ENCODE measurements at regions not wholly inside any gene's neighbourhood (a gene's known extent, or its start where the extent isn't known, plus 50 kb on each side); places are given as distances from the start of the nearest gene placed in this dataset.
A peak's percentile ranks its signal among the peaks of the same experiment; 100 is the strongest.

DNA sequence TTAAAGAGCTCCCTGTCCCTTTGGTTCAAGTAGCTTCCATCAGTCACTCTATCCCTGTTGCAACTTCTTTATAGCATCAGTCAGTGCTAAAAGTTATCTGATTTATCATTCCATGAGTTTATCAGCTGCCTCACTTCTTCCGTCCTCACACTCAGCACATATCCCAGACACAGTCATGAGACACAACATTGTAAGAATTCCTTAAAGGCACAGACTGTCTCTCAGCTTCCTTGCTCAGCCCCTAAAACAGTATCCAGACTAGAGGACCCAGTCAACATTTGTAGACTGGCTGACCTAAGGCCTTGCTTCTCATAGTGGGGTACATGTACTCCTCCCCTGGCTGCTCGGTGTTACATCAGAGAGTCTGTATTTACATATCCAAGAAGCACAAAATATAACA lies 164.9 kb upstream of the ADGRL2 start:
- Mint-ChIP-seq H3K27me3 (no peaks in the 10 kb centered on the region), H3K4me1 (no peaks in the 10 kb centered on the region), H3K4me3 (no peak overlapping the region), H3K9me3 (peaks cover 0 to 13% (median 6%) of the 10 kb centered on the region in 7 donors), H3K27ac (no peak overlapping the region), H3K36me3 (no peaks in the 10 kb centered on the region)
- DNase-seq (no peak), ATAC-seq (ENCODE audit: low read depth in 2 of 2) (no peak)

DNA sequence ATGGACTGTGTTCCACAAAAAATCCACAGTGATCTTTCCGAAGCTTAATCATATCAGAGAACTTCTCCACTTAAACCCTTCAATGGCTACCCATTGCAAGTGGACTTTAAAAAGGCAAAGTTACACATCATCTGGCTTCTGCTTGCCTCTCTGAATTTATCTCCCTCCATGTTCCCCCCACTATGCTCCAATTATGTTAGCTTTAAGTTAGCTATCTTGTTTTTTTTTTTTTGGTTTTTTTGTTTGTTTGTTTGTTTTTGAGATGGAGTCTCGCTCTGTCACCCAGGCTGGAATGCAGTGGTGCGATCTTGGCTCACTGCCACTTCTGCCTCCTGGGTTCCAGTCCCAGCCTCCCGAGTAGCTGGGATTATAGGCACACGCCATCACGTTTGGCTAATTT lies 166.4 kb upstream of the ADGRL2 start:
- H3K27ac Mint-ChIP-seq: no peak overlapping the region
- no peak overlapping the region for H3K4me3 Mint-ChIP-seq
- no peak for DNase-seq
- no peak for ATAC-seq (ENCODE audit: low read depth in 2 of 2)
- H3K36me3 Mint-ChIP-seq: no peaks in the 10 kb centered on the region
- H3K27me3 Mint-ChIP-seq: no peaks in the 10 kb centered on the region
- peaks cover 0 to 13% (median 6%) of the 10 kb centered on the region in 7 donors for H3K9me3 Mint-ChIP-seq
- H3K4me1 Mint-ChIP-seq: no peaks in the 10 kb centered on the region

DNA sequence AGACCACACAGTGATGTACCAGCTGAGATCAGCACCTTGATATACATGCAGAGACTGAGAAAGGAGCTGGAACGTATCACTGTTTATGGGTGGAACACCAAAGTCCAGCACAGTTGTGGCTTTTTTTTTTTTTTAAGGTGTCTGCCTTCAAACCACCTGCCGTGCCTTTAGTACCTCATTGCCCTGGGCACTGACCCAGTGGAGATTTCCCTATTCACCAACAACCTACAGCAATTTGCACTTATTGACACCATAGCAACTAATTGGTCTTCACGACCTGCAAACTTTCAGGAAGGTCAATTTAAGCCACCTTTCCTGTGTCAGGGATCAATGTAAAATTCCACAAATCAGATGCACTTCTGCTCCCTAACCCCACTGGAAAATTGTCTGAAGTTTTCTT lies 181.6 kb upstream of the ADGRL2 start:
- no peak for ATAC-seq (ENCODE audit: low read depth in 2 of 2)
- no peaks in the 10 kb centered on the region for H3K27me3 Mint-ChIP-seq
- H3K4me3 Mint-ChIP-seq: no peak overlapping the region
- H3K36me3 Mint-ChIP-seq: no peaks in the 10 kb centered on the region
- no peak overlapping the region for H3K27ac Mint-ChIP-seq
- H3K4me1 Mint-ChIP-seq: no peaks in the 10 kb centered on the region
- H3K9me3 Mint-ChIP-seq: peaks cover 0 to 14% (median 8%) of the 10 kb centered on the region in 7 donors
- no peak for DNase-seq

DNA sequence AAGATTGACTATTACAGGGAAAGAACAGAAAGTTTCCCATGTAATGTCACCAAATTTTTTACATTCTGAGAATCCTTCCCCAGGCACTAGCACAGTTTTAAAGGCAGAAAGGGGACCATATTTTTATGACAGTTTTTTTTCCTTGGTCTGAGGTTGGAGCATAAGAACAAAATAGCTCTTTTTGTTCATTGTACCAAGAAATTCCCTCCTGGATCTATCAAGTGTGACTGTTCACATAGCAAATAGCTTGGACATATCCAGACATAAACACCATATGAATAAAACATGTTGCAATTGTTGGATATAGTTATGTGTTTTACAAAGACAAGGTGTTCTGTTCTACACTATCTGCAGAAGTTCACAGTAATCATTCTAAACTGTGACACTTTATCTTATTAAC lies 182.4 kb upstream of the ADGRL2 start:
- peaks cover under 1 to 14% (median 8%) of the 10 kb centered on the region in 7 donors for H3K9me3 Mint-ChIP-seq
- H3K27ac Mint-ChIP-seq: no peak overlapping the region
- ATAC-seq (ENCODE audit: low read depth in 2 of 2): no peak
- H3K36me3 Mint-ChIP-seq: no peaks in the 10 kb centered on the region
- no peak overlapping the region for H3K4me3 Mint-ChIP-seq
- H3K4me1 Mint-ChIP-seq: no peaks in the 10 kb centered on the region
- no peaks in the 10 kb centered on the region for H3K27me3 Mint-ChIP-seq
- no peak for DNase-seq

GRCh38 chr1:81617308-81617967 lies 183.3 kb upstream of the ADGRL2 start:
- ATAC-seq (ENCODE audit: low read depth in 2 of 2) (no peak), DNase-seq (no peak)
- Mint-ChIP-seq H3K36me3 (no peaks in the 10 kb centered on the region), H3K4me3 (no peak overlapping the region), H3K9me3 (peaks cover 3 to 14% (median 4%) of the 10 kb centered on the region in 7 donors), H3K4me1 (no peaks in the 10 kb centered on the region), H3K27me3 (no peaks in the 10 kb centered on the region), H3K27ac (no peak overlapping the region)

DNA sequence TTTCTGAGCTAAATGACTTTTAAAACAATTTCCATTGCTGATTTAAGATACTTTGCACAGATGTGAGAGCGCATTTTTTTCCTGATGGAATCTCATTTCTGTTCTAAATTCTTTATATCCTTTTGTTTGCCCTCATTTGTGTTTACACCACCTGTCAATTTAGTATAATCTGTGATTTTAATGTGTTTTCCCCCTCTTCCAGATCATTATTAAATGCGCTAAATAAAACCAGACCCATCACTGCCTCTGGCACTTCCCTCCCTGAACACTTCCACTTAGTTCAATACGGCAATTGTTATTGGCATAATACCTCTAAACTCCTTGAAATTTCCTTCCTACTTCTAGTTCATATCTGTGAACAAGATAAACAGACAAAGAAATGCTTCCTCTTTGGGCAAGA lies 186.9 kb upstream of the ADGRL2 start:
- no peak overlapping the region for H3K27ac Mint-ChIP-seq
- H3K4me3 Mint-ChIP-seq: no peak overlapping the region
- no peaks in the 10 kb centered on the region for H3K4me1 Mint-ChIP-seq
- DNase-seq: no peak
- no peaks in the 10 kb centered on the region for H3K27me3 Mint-ChIP-seq
- H3K9me3 Mint-ChIP-seq: peaks cover 3 to 14% (median 5%) of the 10 kb centered on the region in 7 donors
- no peak for ATAC-seq (ENCODE audit: low read depth in 2 of 2)
- H3K36me3 Mint-ChIP-seq: no peaks in the 10 kb centered on the region

- Mint-ChIP-seq H3K36me3 (no peaks in the 10 kb centered on the region), H3K27me3 (no peaks in the 10 kb centered on the region), H3K9me3 (peaks cover 0 to 9% (median 2%) of the 10 kb centered on the region in 7 donors), H3K4me3 (no peak overlapping the region), H3K27ac (no peak overlapping the region), H3K4me1 (no peaks in the 10 kb centered on the region)
- DNase-seq (no peak), ATAC-seq (ENCODE audit: low read depth in 2 of 2) (no peak)
These were observed 192.8 kb upstream of the ADGRL2 start for GRCh38 chr1:81607924-81608323.

- Mint-ChIP-seq H3K4me1 (no peaks in the 10 kb centered on the region), H3K9me3 (peaks cover 0 to 9% (median 2%) of the 10 kb centered on the region in 7 donors), H3K4me3 (no peak overlapping the region), H3K27me3 (no peaks in the 10 kb centered on the region), H3K27ac (no peak overlapping the region), H3K36me3 (no peaks in the 10 kb centered on the region)
- DNase-seq (no peak), ATAC-seq (ENCODE audit: low read depth in 2 of 2) (no peak)
These were observed 193.6 kb upstream of the ADGRL2 start for GRCh38 chr1:81607086-81607485.

- no peak overlapping the region for H3K27ac Mint-ChIP-seq
- ATAC-seq (ENCODE audit: low read depth in 2 of 2): no peak
These were observed 194.1 kb upstream of the ADGRL2 start for GRCh38 chr1:81606656-81607055.

DNA sequence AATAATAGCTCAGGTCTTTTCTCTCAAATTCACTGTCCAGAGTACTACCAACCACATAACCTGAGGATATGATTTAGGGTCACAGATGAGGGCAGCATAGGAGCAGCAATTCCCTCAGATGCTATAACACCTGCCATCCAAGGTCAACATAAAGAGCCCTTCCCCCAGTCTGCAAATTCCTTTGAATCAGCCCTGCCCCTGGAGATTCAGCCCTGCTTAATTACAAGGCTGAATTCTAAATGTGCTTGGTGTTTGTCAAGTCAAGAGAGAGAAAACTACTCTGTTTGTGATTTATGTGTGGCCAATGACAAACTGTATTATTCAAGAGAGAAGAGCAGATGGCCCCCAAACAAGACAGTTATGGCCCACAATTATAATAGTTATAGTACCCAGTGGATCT lies 195.7 kb upstream of the ADGRL2 start:
- no peak for DNase-seq
- Mint-ChIP-seq H3K36me3 (no peaks in the 10 kb centered on the region), H3K27me3 (no peaks in the 10 kb centered on the region), H3K4me1 (no peaks in the 10 kb centered on the region), H3K4me3 (no peak overlapping the region), H3K27ac (no peak overlapping the region), H3K9me3 (peaks cover 0 to 5% (median 4%) of the 10 kb centered on the region in 7 donors)
- no peak for ATAC-seq (ENCODE audit: low read depth in 2 of 2)

More at GRCh38 chr1:81606656-81607055, 194.1 kb upstream of the ADGRL2 start:
- no peaks in the 10 kb centered on the region for H3K4me1 Mint-ChIP-seq
- H3K4me3 Mint-ChIP-seq: no peak overlapping the region
- no peaks in the 10 kb centered on the region for H3K27me3 Mint-ChIP-seq
- no peaks in the 10 kb centered on the region for H3K36me3 Mint-ChIP-seq
- H3K9me3 Mint-ChIP-seq: peaks cover 0 to 5% (median 2%) of the 10 kb centered on the region in 7 donors
- DNase-seq: no peak

DNA sequence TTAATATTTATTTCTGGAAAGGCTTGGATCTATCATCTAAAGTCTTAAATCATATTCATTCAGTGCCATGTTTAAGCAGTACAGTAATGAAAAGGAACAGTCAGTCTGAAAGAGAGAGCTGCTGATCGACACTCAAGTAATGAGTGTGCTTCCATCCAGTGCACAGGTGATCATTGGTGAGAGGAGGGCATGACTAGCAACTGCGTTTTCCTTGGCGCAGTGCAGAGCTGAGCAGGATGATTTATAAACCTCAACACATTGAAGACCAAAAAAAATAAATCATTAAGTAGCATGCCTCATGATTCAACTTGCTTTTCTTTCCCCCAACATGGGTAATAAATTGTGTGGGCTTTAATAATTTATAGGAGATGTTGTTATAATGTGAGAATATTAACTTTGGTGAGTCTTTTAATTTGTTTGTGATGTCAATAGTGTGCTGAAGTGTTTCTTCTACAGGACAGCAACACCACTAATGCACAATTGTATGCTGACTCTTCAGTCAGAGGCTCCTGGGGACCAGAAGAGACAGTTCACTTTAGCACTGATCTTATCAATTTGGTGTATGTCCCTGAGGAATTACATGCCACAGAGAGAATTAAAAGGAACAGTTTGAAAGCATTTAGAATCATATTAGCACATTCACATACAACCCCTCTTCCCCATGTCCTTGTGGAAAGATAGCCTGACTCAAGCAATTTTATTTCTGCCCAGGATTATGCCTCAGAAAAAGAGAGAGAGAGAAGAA lies 199.7 kb upstream of the ADGRL2 start:
- Mint-ChIP-seq H3K9me3 (peaks cover 0 to 4% (median 2%) of the 10 kb centered on the region in 7 donors), H3K27me3 (no peaks in the 10 kb centered on the region), H3K36me3 (no peaks in the 10 kb centered on the region), H3K4me1 (no peaks in the 10 kb centered on the region), H3K4me3 (no peak overlapping the region), H3K27ac (no peak overlapping the region)
- ATAC-seq (ENCODE audit: low read depth in 2 of 2): no peak
- DNase-seq: no peak

DNA sequence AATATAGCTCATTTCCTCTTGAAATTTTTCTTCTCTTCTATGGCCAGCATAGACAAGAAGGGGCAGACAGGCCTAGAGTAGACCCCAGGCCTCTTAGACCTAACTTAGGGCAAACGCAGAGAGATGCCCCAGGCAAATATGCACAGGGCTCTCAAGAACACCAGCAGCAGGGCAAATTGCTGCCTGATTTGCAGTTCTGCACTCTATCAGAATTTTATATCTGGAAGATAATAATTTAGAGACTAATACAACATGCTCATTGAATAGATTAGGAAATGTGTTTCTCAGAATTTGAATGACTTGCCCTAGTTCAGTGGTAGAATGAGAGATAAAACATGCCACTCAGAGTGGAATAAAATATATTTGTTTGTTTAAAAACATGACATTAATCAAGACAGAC lies 200.4 kb upstream of the ADGRL2 start:
- no peaks in the 10 kb centered on the region for H3K27me3 Mint-ChIP-seq
- no peak overlapping the region for H3K27ac Mint-ChIP-seq
- peak overlapping the region in 1 of 8 donors; percentile 53 for H3K4me3 Mint-ChIP-seq
- H3K9me3 Mint-ChIP-seq: peaks cover 0 to 4% (median 0%) of the 10 kb centered on the region in 7 donors
- ATAC-seq (ENCODE audit: low read depth in 2 of 2) (no peak), DNase-seq (no peak)
- no peaks in the 10 kb centered on the region for H3K4me1 Mint-ChIP-seq
- no peaks in the 10 kb centered on the region for H3K36me3 Mint-ChIP-seq

- peaks cover 0 to 4% (median 0%) of the 10 kb centered on the region in 7 donors for H3K9me3 Mint-ChIP-seq
- ATAC-seq (ENCODE audit: low read depth in 2 of 2) (no peak), DNase-seq (no peak)
- no peak overlapping the region for H3K4me3 Mint-ChIP-seq
- H3K4me1 Mint-ChIP-seq: no peaks in the 10 kb centered on the region
- H3K36me3 Mint-ChIP-seq: no peaks in the 10 kb centered on the region
- no peaks in the 10 kb centered on the region for H3K27me3 Mint-ChIP-seq
- no peak overlapping the region for H3K27ac Mint-ChIP-seq
These were observed 202.1 kb upstream of the ADGRL2 start for GRCh38 chr1:81598623-81599022.

DNA sequence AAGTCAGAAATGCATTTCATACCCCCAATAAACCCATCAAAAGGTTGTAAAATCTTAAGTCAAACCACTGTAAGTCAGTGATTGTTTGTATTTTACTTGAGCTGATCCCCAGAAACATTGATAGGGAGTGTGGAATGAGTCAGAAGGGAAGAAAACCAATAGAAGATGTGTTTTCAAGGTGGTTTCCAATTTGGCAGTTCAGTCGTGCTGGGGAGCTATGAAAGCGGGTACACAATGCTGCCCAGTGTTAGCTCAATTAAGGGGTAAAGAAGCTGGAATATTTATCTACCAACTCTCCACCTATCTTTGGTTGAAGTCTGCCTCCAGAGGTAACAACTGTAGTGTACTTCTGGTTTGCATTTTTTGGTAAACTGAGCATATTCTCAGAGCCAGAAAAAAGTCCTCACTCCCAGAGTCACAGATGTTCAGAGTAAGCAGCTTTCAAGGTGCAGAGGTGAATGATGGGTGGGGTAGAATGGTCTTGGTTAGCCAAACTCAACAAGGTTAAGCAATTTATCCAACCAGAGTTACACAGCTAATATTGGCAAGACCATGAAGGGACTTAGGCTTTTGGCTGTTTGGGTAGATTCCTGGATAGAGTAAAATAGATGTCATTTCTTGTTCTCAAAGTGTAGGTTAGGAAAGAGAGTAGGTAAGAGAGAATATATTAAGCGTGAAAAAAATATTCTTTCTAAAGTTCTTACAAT lies 202.9 kb upstream of the ADGRL2 start:
- H3K36me3 Mint-ChIP-seq: no peaks in the 10 kb centered on the region
- DNase-seq (no peak), ATAC-seq (ENCODE audit: low read depth in 2 of 2) (no peak)
- no peaks in the 10 kb centered on the region for H3K4me1 Mint-ChIP-seq
- H3K27ac Mint-ChIP-seq: no peak overlapping the region
- peaks cover 0 to 3% (median 0%) of the 10 kb centered on the region in 7 donors for H3K9me3 Mint-ChIP-seq
- H3K4me3 Mint-ChIP-seq: no peak overlapping the region
- no peaks in the 10 kb centered on the region for H3K27me3 Mint-ChIP-seq
